ENCODE measurements at regions not wholly inside any gene's neighbourhood (a gene's known extent, or its start where the extent isn't known, plus 50 kb on each side); places are given as distances from the start of the nearest gene placed in this dataset.

DNA sequence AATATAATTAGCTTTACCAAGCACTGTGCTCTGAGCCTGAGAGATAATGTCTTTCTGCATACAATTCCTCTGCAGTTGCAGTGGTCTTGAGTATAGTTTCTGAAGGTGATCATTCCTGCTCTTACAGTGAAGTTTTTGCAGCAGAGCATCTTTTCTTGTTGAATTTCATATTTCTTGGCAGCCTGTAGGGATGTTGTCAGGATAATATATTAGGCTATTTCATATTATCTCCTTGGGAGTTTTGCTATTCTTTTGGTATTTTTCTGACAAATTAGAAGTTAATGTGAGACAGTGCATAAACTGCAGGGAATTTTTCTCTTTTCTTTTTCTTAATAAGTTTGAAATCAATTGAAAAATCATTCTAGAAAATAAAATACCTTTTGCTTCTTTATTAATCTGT, 1502.6 kb upstream of the FLRT2 start:
- TF ChIP-seq POLR2A (IDR thresholded peaks at IDR 0.05): no peak
- TF ChIP-seq, protein P1, sequence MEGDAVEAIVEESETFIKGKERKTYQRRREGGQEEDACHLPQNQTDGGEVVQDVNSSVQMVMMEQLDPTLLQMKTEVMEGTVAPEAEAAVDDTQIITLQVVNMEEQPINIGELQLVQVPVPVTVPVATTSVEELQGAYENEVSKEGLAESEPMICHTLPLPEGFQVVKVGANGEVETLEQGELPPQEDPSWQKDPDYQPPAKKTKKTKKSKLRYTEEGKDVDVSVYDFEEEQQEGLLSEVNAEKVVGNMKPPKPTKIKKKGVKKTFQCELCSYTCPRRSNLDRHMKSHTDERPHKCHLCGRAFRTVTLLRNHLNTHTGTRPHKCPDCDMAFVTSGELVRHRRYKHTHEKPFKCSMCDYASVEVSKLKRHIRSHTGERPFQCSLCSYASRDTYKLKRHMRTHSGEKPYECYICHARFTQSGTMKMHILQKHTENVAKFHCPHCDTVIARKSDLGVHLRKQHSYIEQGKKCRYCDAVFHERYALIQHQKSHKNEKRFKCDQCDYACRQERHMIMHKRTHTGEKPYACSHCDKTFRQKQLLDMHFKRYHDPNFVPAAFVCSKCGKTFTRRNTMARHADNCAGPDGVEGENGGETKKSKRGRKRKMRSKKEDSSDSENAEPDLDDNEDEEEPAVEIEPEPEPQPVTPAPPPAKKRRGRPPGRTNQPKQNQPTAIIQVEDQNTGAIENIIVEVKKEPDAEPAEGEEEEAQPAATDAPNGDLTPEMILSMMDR (IDR thresholded peaks at IDR 0.05): no peak

Data from sigmoid colon (tissue), 3 donors.